ENCODE measurements at regions not wholly inside any gene's neighbourhood (a gene's known extent, or its start where the extent isn't known, plus 50 kb on each side); places are given as distances from the start of the nearest gene placed in this dataset.

DNA sequence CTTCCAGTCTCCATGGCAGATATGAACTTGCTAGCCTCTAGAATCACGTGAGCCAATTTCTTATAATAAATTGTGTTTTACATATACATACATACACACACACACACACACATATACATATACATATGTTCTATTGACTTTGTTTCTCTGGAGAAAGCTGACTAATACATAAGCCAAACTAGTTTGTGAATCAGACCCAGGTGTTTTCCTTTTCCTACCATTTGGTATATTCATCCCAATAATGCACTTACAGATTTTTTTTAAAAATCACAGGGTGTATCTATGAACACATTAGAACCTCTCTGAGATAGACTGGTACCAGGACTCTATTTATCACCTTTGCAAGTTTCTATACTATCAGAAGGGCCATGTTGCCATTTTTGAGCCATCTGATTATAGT is 122.9 kb upstream of the KCNH8 start:
- no peak for DNase-seq (ENCODE audit: low read depth)
- TF ChIP-seq, protein P1, sequence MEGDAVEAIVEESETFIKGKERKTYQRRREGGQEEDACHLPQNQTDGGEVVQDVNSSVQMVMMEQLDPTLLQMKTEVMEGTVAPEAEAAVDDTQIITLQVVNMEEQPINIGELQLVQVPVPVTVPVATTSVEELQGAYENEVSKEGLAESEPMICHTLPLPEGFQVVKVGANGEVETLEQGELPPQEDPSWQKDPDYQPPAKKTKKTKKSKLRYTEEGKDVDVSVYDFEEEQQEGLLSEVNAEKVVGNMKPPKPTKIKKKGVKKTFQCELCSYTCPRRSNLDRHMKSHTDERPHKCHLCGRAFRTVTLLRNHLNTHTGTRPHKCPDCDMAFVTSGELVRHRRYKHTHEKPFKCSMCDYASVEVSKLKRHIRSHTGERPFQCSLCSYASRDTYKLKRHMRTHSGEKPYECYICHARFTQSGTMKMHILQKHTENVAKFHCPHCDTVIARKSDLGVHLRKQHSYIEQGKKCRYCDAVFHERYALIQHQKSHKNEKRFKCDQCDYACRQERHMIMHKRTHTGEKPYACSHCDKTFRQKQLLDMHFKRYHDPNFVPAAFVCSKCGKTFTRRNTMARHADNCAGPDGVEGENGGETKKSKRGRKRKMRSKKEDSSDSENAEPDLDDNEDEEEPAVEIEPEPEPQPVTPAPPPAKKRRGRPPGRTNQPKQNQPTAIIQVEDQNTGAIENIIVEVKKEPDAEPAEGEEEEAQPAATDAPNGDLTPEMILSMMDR (conservative IDR thresholded peaks at IDR 0.05; ENCODE audit: control insufficient read depth, insufficient read depth, low read depth, low read length), result no peak
- no peak overlapping the region for H3K4me3 ChIP-seq (ENCODE audit: control insufficient read depth, low read depth, low read length)

DNA sequence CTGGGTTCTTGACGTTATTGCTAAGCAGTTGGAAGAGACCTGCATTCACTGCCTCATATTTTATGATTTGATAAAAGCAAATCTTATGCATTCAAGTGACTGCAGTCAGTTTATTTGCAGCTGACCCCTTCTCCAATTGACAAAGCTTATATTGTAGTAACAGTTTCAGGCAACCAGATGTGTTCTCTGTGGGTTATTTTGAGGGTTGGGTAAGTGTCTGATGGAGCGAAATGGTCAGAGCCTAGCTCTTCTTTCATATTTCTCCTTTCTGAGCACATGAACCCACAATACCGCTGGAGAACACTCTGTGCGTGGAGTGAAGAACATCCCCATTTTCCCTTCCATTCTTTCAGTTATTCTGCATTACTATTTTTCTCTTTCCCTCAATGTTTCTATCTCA is 125.8 kb upstream of the KCNH8 start:
- no peak overlapping the region for H3K4me3 ChIP-seq (ENCODE audit: control insufficient read depth, low read depth, low read length)
- DNase-seq (ENCODE audit: low read depth), result no peak
- TF ChIP-seq, protein P1 (conservative IDR thresholded peaks at IDR 0.05; ENCODE audit: control insufficient read depth, insufficient read depth, low read depth, low read length), result no peak

DNA sequence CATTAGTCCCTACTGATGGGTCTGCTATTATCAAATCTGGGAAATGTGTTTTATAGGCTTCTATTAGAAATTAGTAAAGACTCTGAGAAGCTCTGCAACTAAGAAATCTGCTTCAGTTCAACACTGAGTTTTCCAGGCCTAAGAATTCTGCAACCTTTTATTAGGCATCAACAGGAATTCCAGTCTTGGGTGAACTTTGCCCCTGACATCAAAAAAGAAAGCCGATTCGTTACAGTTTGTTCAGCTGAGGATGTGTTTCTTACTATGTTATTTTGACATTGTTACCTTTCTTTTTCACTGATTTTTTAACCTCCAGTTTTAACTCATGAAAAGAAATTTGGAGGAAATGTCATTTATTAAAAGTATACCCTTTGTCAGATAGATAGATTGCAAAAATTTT is 131.5 kb upstream of the KCNH8 start:
- no peak for DNase-seq (ENCODE audit: low read depth)
- TF ChIP-seq, protein P1 (conservative IDR thresholded peaks at IDR 0.05; ENCODE audit: control insufficient read depth, insufficient read depth, low read depth, low read length), result no peak
- H3K4me3 ChIP-seq (ENCODE audit: control insufficient read depth, low read depth, low read length), result no peak overlapping the region

DNA sequence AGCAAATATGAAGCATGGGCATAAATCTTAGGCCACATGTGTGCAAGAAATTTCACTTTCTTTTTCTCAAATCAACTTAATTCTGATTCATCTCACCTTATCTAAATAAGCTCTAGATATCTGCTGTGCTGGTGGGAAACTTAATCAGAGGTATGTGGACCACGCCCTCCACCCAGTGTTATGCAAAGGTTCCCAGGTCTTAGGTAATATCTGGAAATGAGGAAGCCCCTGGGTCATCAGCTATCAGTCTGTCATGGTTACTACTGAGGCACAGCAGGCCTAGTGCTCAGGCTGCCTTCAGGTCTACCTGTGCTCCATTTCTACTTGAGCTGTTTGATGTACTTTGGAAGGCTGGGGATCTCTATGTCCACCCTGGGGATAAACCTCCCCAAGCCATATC is 134.4 kb upstream of the KCNH8 start:
- no peak overlapping the region for H3K4me3 ChIP-seq (ENCODE audit: control insufficient read depth, low read depth, low read length)
- no peak for DNase-seq (ENCODE audit: low read depth)
- TF ChIP-seq, protein P1 (conservative IDR thresholded peaks at IDR 0.05; ENCODE audit: control insufficient read depth, insufficient read depth, low read depth, low read length), result no peak

DNA sequence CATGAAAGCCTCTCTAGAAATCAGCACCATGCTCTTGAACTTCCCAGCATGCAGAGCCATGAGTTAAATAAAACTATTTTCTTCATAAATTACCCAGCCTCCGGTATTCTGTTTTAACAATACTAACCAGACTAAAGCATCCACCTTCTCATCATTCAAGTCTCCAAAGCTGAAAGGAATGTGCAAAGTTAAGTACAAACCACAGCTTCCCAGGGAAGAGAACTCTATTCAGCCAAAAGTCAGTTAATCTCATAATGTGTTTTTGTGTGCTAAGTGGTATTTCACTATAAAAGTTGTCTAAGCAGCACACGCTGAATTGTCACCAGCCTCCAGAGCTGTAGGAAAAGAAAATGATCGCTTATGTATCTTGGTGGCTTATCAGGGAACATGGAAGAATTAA is 135.5 kb upstream of the KCNH8 start:
- TF ChIP-seq, protein P1 (conservative IDR thresholded peaks at IDR 0.05; ENCODE audit: control insufficient read depth, insufficient read depth, low read depth, low read length), result no peak
- no peak overlapping the region for H3K4me3 ChIP-seq (ENCODE audit: control insufficient read depth, low read depth, low read length)
- DNase-seq (ENCODE audit: low read depth), result no peak

DNA sequence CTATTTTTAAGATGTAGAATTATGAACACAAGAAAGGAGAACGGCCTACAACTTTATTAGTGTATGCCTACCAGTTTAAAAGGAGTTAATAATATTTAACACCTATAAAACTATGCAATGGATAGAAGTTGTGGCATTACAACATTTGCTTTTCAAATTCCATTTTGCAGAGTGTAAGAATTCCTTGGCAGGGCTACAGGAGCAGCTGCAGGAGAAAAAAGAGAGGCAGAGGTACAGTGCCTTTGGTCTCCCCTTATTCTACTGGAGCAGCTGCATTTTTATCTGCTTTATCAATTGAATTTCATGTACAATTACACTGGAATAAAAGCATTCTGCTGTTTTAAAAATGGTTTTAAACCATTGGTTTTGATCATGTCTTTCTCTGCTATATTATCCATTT is 145.7 kb upstream of the KCNH8 start:
- DNase-seq (ENCODE audit: low read depth), result no peak
- H3K4me3 ChIP-seq (ENCODE audit: control insufficient read depth, low read depth, low read length), result no peak overlapping the region
- TF ChIP-seq, protein P1 (conservative IDR thresholded peaks at IDR 0.05; ENCODE audit: control insufficient read depth, insufficient read depth, low read depth, low read length), result no peak

DNA sequence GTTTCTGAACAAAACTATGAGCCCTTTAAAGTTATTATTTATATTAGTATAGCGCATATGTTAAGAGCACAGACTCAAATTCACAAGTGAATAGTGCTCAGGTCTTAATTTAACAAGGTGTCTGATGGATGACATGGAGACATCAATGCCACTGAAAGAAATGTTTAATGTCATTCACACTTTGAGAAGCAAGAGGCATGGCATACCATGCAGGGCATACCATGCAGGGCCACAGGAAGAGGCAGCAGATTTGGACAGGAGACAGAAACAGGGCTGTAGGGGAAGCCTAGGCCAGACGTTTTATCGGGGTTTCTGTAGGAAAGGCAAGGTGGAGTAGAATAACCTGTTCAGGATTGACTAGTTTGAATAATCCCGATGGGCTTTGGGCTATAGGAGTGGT is 150.2 kb upstream of the KCNH8 start:
- TF ChIP-seq, protein P1 (conservative IDR thresholded peaks at IDR 0.05; ENCODE audit: control insufficient read depth, insufficient read depth, low read depth, low read length), result no peak
- no peak for DNase-seq (ENCODE audit: low read depth)
- no peak overlapping the region for H3K4me3 ChIP-seq (ENCODE audit: control insufficient read depth, low read depth, low read length)
